ENCODE measurements at regions not wholly inside any gene's neighbourhood (a gene's known extent, or its start where the extent isn't known, plus 50 kb on each side); places are given as distances from the start of the nearest gene placed in this dataset.
A peak's percentile ranks its signal among the peaks of the same experiment; 100 is the strongest.

DNA sequence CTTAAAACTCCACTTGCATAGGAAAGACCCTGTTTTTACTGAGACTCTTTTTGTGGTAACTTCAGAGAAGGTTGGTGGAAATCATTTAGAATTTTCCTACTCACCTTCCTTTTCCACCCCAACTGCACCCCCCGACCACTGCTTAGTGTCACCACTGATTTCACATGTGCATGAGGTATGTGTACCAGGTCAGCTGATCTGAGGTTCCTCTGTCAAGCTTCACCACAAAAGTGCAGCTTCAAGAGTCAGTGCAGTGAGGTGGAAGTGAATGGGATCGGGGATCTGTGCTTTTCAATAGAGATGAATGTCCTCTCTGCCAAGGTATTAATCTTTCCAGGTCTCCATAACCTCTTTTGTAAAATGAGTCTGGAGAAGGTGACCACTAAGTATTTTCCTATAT, 260.5 kb upstream of the WWC1 start:
- no peak for DNase-seq
- H3K36me3 ChIP-seq (replicated peaks; ENCODE audit: control insufficient read depth, insufficient read depth, low read length) = no peaks in the 10 kb centered on the region
- no peaks in the 10 kb centered on the region for H3K27me3 ChIP-seq (ENCODE audit: control insufficient read depth, insufficient read depth, low read length)
- no peak overlapping the region for H3K4me3 ChIP-seq (ENCODE audit: insufficient read depth, low read depth, low read length)

DNA sequence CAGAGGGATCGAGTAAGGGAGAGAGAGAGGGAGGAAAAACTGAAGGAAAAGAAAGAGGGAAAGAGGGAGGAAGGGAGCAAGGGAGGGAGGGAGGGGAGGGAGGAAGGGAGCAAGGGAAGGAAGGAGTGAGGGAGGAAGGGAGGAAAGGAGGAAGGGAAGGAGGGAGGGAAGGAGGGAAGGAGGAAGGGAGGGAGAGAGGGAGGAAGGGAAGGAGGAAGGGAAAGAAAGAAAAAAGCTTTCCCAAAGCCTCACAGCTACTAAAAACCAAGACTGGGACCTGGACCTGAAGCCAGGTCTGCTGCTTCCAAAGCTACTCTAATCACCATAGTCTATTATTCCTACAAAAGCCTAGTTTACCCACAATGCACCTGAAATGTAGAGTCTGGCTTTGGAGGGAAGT, 259.8 kb upstream of the WWC1 start:
- no peak for DNase-seq
- Histone ChIP-seq H3K4me3 (ENCODE audit: insufficient read depth, low read depth, low read length) (no peak overlapping the region), H3K36me3 (replicated peaks; ENCODE audit: control insufficient read depth, insufficient read depth, low read length) (no peaks in the 10 kb centered on the region)

DNA sequence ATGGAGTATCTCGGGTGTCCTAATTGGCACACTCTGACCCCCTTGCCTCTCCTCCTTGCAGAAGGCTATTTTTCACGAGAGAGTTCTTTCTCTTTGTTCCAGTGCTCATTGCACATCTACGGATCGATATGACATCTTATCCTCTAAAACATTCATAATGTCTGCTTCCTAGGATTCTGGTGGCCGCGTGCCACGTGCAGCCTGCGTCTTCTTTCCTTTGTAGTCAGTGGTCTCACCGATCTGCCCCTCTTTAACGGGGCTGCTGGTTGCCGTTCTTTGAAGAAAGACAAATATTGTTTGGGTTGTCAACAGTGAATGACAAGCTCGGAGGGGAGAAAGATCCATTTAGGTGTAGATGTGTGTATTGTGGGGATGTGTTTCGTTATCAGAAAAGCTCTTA, 252.4 kb upstream of the WWC1 start:
- no peak overlapping the region for H3K4me3 ChIP-seq (ENCODE audit: insufficient read depth, low read depth, low read length)
- H3K27me3 ChIP-seq (ENCODE audit: control insufficient read depth, insufficient read depth, low read length) = no peaks in the 10 kb centered on the region
- no peaks in the 10 kb centered on the region for H3K36me3 ChIP-seq (replicated peaks; ENCODE audit: control insufficient read depth, insufficient read depth, low read length)
- DNase-seq = no peak

More for the DNA sequence above, 259.8 kb upstream of the WWC1 start:
- no peaks in the 10 kb centered on the region for H3K27me3 ChIP-seq (ENCODE audit: control insufficient read depth, insufficient read depth, low read length)

DNA sequence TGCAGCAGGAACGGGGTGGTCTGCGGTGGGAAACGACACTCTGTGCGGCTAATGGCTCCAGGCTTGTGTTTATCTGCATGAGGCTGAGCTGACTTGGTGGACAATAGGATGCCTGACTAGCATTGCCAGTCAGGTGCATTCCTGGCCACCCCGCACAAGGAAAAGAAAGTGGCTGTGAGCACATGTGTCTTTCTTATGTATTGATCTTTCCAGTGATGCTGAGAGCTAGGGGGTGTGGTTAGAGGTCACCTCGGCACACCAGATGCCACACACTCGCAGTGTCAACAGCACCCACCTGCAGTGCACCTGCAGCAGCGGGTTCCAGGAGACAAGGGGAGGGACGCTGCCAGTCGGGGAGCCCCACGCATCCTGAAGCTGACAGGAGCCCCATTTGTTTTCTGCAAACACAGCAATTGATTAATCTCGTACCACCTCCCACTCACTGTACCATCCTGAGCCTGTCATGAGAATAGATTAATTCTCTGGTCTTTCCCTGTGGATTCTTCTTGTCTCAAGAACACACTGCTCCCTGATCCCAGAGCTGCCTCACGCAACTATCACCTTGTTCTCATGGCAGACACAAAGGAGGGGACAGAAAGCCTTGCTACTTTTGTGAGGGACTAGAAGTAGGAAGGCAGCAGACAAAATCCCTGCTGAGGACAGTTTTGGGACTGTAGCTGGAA, 251.7 kb upstream of the WWC1 start:
- no peak for DNase-seq
- no peaks in the 10 kb centered on the region for H3K27me3 ChIP-seq (ENCODE audit: control insufficient read depth, insufficient read depth, low read length)
- no peak overlapping the region for H3K4me3 ChIP-seq (ENCODE audit: insufficient read depth, low read depth, low read length)
- no peaks in the 10 kb centered on the region for H3K36me3 ChIP-seq (replicated peaks; ENCODE audit: control insufficient read depth, insufficient read depth, low read length)

DNA sequence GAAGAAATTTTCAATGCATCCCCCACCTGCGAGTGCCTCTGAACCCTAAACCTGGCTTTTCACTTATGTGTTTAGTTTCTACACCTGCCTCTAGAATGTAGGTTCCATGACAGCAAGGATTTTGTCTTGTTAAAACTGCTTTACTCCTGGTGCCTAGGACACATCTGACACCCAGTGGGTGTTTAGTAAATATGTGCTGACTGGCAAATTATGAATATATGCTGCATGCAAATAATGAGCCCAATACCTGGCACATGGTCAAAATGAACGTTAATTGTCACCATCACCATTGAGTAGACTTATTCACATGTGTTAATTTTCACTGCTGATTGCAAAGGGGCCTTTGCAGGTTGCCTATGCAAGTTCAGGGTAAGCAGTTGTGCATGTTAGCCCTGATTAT, 249.9 kb upstream of the WWC1 start:
- Histone ChIP-seq H3K4me3 (ENCODE audit: insufficient read depth, low read depth, low read length) (no peak overlapping the region), H3K27me3 (ENCODE audit: control insufficient read depth, insufficient read depth, low read length) (no peaks in the 10 kb centered on the region; the same call in 1 of the 2 replicates), H3K36me3 (replicated peaks; ENCODE audit: control insufficient read depth, insufficient read depth, low read length) (no peaks in the 10 kb centered on the region)
- DNase-seq = no peak

DNA sequence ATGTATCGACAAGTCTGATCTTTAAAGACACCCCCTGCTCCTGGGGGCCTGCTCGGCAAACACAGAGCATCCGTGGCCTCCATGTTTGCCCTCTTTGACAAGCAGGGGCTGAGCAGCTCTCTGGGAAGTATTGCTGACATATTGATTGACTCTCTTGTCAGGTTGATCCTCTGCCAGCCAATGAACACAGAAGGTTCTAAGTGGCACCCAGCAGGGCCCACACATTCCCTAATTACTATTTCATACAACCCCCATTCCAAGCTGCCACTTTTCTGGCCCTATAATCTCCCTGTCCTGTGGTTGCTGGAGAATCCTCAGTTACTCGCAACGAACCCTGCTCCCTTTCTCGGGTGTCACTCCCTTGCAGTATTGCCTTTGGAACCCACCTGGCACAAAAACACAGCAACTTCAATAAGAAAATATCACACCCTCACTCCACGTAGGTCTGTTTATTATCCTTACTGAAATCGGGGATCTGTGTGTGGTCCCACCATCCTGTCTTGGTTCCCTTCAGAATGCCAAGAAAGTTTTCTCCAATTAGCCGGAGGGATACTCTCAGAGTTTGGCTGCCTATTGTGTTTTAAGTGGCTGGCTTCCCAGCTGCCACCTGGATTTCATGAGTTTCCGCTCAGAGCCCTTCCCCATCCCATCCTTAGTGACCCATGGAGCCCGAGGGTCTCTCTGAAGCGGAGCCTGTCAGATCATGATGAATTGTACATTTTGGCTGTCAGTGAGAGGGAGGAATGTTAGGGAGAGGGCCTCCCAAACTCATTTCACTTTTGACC, 249.0 kb upstream of the WWC1 start:
- Histone ChIP-seq H3K27me3 (ENCODE audit: control insufficient read depth, insufficient read depth, low read length) (no peaks in the 10 kb centered on the region; the same call in 1 of the 2 replicates), H3K36me3 (replicated peaks; ENCODE audit: control insufficient read depth, insufficient read depth, low read length) (no peaks in the 10 kb centered on the region), H3K4me3 (ENCODE audit: insufficient read depth, low read depth, low read length) (no peak overlapping the region)
- no peak for DNase-seq

DNA sequence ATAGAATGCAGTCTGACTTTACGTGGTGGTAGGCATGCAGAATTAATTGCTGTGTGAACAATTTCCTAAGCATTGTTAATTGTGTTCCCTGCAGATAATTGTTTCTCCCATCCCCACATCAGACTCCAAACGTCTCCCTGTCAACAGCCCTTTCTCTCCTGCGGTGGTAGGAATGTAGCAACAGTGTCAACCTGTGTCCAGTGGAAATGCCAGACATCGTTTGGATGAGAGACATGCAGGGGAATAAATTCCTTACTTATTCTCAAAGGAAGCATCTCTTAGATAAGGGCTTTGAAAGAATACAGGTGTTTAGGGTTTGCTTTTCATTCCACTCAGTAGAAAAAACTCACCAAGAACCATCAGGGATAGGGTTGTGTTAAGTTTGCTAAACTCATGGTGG, 245.3 kb upstream of the WWC1 start:
- Histone ChIP-seq H3K36me3 (replicated peaks; ENCODE audit: control insufficient read depth, insufficient read depth, low read length) (no peaks in the 10 kb centered on the region), H3K27me3 (ENCODE audit: control insufficient read depth, insufficient read depth, low read length) (no peaks in the 10 kb centered on the region; the same call in 1 of the 2 replicates), H3K4me3 (ENCODE audit: insufficient read depth, low read depth, low read length) (no peak overlapping the region)
- no peak for DNase-seq

DNA sequence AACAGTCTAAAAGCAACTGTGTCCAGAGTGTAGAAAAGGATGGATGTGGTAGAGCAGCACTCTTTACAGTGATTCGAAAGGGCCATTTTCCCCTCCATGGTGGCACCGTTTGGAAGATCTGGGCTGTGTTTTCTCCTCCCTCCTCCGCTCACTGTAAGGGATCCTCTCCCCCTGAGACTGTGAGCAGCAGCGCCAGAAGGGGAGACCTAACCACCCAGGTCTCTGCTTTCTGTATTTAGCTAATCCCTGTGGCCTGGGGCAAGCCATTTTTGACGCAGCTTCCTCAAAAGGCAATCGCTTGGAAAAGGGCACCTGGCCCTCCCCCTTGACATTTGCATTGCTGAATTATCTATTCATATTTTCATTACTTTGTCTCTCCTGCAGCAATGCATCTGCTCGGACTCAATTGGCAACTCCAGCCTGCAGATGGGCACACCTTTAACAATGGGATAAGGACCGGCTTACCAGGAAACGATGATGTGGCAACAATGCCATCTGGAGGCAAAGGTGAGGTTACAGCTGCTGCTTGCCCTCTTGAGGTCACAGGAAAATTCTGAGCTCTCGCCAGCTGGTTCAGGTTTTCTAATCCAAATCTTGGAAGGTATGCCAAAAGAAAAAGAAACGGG, 244.3 kb upstream of the WWC1 start:
- H3K36me3 ChIP-seq (replicated peaks; ENCODE audit: control insufficient read depth, insufficient read depth, low read length) = no peaks in the 10 kb centered on the region
- no peaks in the 10 kb centered on the region; the same call in 1 of the 2 replicates for H3K27me3 ChIP-seq (ENCODE audit: control insufficient read depth, insufficient read depth, low read length)
- peak; percentile 62 for DNase-seq
- no peak overlapping the region for H3K4me3 ChIP-seq (ENCODE audit: insufficient read depth, low read depth, low read length)

DNA sequence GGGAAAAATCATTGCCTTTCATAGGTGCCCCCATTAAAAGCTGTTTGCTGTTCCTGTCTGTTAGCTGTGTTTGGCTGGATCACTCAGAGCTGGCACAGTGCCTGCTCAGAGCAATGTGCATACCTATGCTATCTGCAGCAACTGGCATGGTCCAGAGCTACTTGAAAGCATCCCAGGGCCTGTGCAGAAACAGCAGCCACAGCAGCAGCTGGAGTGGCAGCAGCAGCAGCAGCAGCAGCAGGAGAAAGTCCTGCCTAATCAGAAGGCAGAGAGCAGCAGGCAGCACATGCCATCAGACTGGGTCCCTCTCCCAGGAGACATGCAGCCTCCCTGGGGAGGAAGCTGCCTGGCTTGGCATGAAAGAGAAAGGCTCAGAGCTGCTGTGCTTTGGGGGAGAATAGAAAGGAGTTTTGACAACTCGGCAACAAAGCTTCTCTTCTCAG, 243.8 kb upstream of the WWC1 start:
- H3K4me3 ChIP-seq (ENCODE audit: insufficient read depth, low read depth, low read length) = no peak overlapping the region
- H3K27me3 ChIP-seq (ENCODE audit: control insufficient read depth, insufficient read depth, low read length) = no peaks in the 10 kb centered on the region; the same call in 1 of the 2 replicates
- DNase-seq = no peak
- H3K36me3 ChIP-seq (replicated peaks; ENCODE audit: control insufficient read depth, insufficient read depth, low read length) = no peaks in the 10 kb centered on the region

DNA sequence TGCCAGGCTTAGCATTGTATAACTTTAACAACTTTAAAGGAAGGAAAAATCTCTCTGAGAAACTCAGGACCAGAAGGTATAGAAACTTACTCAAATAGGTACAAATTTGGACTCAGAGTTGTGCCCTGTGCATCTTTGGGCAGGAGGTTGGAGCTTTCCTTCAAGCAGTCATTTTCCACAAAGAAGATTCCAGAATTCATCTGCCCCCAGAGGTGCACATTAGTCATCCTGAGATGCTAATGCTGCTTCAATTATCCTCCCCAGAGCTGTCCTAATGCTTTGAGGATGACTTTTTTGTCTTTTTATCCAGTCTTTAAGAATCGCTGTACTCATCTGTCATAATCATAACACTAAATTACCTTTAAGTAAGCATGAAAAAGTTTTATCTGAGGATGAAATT, 243.0 kb upstream of the WWC1 start:
- Histone ChIP-seq H3K27me3 (ENCODE audit: control insufficient read depth, insufficient read depth, low read length) (no peaks in the 10 kb centered on the region; the same call in 1 of the 2 replicates), H3K36me3 (replicated peaks; ENCODE audit: control insufficient read depth, insufficient read depth, low read length) (no peaks in the 10 kb centered on the region), H3K4me3 (ENCODE audit: insufficient read depth, low read depth, low read length) (no peak overlapping the region)
- no peak for DNase-seq

DNA sequence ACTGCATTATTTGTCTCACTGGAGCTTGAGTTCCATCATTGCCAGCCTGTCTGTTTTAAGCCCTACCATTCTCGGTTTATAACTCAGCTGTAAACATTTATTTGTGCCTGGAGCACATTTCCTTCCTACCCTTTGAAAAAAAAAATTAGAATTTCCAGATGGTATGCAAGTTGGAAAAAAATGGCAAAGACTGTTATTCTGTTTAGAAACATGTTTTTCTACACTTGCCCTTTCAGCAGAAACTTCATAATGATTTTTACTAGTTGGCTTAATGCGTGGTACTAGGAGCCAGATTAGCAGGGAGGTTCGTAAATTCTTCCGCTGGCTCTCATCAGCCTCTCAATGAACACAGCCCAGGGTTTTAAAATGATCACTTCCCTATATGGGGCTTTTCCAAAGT, 238.8 kb upstream of the WWC1 start:
- Histone ChIP-seq H3K36me3 (replicated peaks; ENCODE audit: control insufficient read depth, insufficient read depth, low read length) (no peaks in the 10 kb centered on the region), H3K4me3 (ENCODE audit: insufficient read depth, low read depth, low read length) (no peak overlapping the region), H3K27me3 (ENCODE audit: control insufficient read depth, insufficient read depth, low read length) (no peaks in the 10 kb centered on the region; the same call in 1 of the 2 replicates)
- no peak for DNase-seq

DNA sequence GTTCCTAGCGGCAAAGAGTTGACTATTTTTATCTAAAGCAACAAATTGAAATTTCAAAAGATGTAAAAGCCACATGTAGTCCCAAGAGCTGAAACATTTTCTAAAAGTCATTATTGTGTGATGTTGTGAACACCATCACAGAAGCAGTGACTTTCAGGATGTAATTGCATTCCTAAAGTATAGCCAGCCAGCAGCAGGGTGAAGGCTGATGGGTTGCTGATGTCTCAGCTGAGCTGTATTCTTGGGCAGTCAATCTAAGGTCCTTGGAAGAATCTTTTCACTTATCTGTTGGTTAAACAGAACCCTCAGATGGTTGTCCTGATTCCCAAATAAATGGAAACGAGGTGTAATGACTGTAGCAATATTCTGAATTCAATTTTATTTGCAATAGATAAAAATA, 237.4 kb upstream of the WWC1 start:
- no peaks in the 10 kb centered on the region for H3K36me3 ChIP-seq (replicated peaks; ENCODE audit: control insufficient read depth, insufficient read depth, low read length)
- no peak for DNase-seq
- H3K4me3 ChIP-seq (ENCODE audit: insufficient read depth, low read depth, low read length) = no peak overlapping the region
- H3K27me3 ChIP-seq (ENCODE audit: control insufficient read depth, insufficient read depth, low read length) = no peaks in the 10 kb centered on the region; the same call in 1 of the 2 replicates

DNA sequence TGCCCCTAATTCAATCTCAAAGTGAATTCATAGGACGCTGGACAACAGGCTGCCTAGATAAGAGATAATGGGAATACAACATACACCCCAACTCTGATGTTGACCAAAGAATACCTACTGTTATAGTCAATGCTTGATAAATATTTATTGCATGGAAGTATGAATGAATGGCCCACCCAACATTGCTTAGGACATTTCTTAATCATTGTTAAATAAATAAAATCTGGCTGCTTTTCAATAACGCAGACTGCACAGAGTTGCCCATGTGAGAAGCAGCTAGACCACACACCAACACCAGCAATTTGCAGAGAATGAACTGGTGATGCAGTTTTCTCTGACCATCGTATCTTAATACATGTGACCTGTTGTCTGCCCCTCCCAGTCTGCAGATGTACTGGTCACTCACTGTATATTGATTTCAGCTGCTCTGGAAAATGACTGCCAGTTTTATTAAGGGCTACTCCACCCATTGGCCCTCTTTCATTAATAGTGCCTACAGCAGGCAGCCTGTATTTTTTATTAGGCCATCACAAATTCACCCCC, 236.2 kb upstream of the WWC1 start:
- Histone ChIP-seq H3K4me3 (ENCODE audit: insufficient read depth, low read depth, low read length) (no peak overlapping the region), H3K27me3 (ENCODE audit: control insufficient read depth, insufficient read depth, low read length) (no peaks in the 10 kb centered on the region; the same call in 1 of the 2 replicates), H3K36me3 (replicated peaks; ENCODE audit: control insufficient read depth, insufficient read depth, low read length) (no peaks in the 10 kb centered on the region)
- no peak for DNase-seq

DNA sequence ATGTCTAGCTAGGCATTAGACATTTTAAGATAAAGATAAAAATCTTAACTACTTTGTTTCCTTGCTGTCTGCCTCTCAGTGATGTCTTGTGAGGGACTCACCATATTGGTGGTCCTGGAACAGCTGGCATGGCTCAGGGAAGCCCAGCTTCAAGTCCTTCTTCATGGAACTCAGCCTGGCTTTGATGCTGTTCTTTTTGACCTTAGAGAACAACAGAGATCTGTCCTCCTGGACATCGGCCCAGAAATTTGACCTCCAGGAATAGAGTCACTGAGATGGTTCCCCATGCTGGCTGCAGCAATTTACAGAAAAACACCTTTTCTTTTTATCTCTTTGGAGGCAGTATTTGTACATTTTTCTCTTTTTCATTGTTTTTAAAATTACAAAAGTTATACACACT, 235.5 kb upstream of the WWC1 start:
- H3K27me3 ChIP-seq (ENCODE audit: control insufficient read depth, insufficient read depth, low read length) = no peaks in the 10 kb centered on the region
- H3K36me3 ChIP-seq (replicated peaks; ENCODE audit: control insufficient read depth, insufficient read depth, low read length) = no peaks in the 10 kb centered on the region
- H3K4me3 ChIP-seq (ENCODE audit: insufficient read depth, low read depth, low read length) = no peak overlapping the region
- no peak for DNase-seq
